Glutamatergic neuron (in vitro differentiated cells): ENCODE measurements at regions not wholly inside any gene's neighbourhood (a gene's known extent, or its start where the extent isn't known, plus 50 kb on each side); places are given as distances from the start of the nearest gene placed in this dataset.
"Not testable (repeated sequence)": the region's sequence is repeated elsewhere in the genome, so short reads cannot be mapped to it uniquely, and the experiment has no call there.

ENCODE experiments used
- DNase-seq: peaks from one replicate; pipeline ENCODE4 v3.0.0; 2022
- H3K27ac Mint-ChIP-seq: one replicate; pipeline ENCODE4 v1.8.0; 2020; ENCODE audit warnings: mild to moderate bottlenecking, mixed read lengths, inconsistent platforms; ENCODE audit not compliant: unreplicated experiment
- H3K27me3 Mint-ChIP-seq: one replicate; pipeline ENCODE4 v1.8.0; 2020; ENCODE audit warnings: mild to moderate bottlenecking, moderate library complexity, mixed read lengths, inconsistent platforms; ENCODE audit not compliant: unreplicated experiment
- H3K36me3 Mint-ChIP-seq: one replicate; pipeline ENCODE4 v1.8.0; 2020; ENCODE audit warnings: mild to moderate bottlenecking, mixed read lengths, inconsistent platforms; ENCODE audit not compliant: unreplicated experiment
- H3K4me1 Mint-ChIP-seq: one replicate; pipeline ENCODE4 v1.8.0; 2020; ENCODE audit warnings: mild to moderate bottlenecking, low read depth, mixed read lengths, inconsistent platforms; ENCODE audit not compliant: unreplicated experiment
- H3K4me3 Mint-ChIP-seq: one replicate; pipeline ENCODE4 v1.8.0; 2020; ENCODE audit warnings: mild to moderate bottlenecking, mixed read lengths, inconsistent platforms; ENCODE audit not compliant: unreplicated experiment
- H3K9me3 Mint-ChIP-seq: one replicate; pipeline ENCODE4 v1.8.0; 2020; ENCODE audit warnings: mild to moderate bottlenecking, moderate library complexity, mixed read lengths, inconsistent platforms; ENCODE audit not compliant: unreplicated experiment
- CTCF ChIP-seq: fragments of 200-600 bp; sonication (generic); IDR thresholded peaks from one replicate; pipeline ENCODE4 v1.5.0; 2021; ENCODE audit not compliant: partially characterized antibody, unreplicated experiment

GRCh38 chr2:230636684-230637271 is 75.9 kb upstream of the CAB39 start:
- H3K4me3 Mint-ChIP-seq: no peak overlapping the region
- H3K9me3 Mint-ChIP-seq: no peaks in the 10 kb centered on the region
- H3K27ac Mint-ChIP-seq: no peak overlapping the region
- H3K4me1 Mint-ChIP-seq: no peaks in the 10 kb centered on the region
- H3K36me3 Mint-ChIP-seq: no peaks in the 10 kb centered on the region
- TF ChIP-seq CTCF: no peak
- H3K27me3 Mint-ChIP-seq: no peaks in the 10 kb centered on the region
- DNase-seq: no peak

GRCh38 chr2:230637486-230637885 is 75.2 kb upstream of the CAB39 start:
- not testable (repeated sequence) for H3K27me3 Mint-ChIP-seq, DNase-seq, H3K36me3 Mint-ChIP-seq, H3K9me3 Mint-ChIP-seq, H3K4me3 Mint-ChIP-seq, H3K27ac Mint-ChIP-seq, H3K4me1 Mint-ChIP-seq

- Mint-ChIP-seq H3K4me1 (no peaks in the 10 kb centered on the region), H3K27me3 (no peaks in the 10 kb centered on the region), H3K36me3 (no peaks in the 10 kb centered on the region)
Measured at GRCh38 chr2:230640540-230641011, 72.1 kb upstream of the CAB39 start.

GRCh38 chr2:230642966-230643365 is 69.7 kb upstream of the CAB39 start:
- Mint-ChIP-seq H3K4me1 (no peaks in the 10 kb centered on the region), H3K27me3 (no peaks in the 10 kb centered on the region), H3K4me3 (no peak overlapping the region), H3K27ac (no peak overlapping the region), H3K36me3 (no peaks in the 10 kb centered on the region), H3K9me3 (peaks cover 1% of the 10 kb centered on the region)
- no peak for TF ChIP-seq CTCF
- DNase-seq: no peak

More at GRCh38 chr2:230640540-230641011, 72.1 kb upstream of the CAB39 start:
- TF ChIP-seq CTCF: no peak
- H3K27ac Mint-ChIP-seq: no peak overlapping the region
- DNase-seq: no peak
- H3K4me3 Mint-ChIP-seq: no peak overlapping the region
- no peaks in the 10 kb centered on the region for H3K9me3 Mint-ChIP-seq

- Mint-ChIP-seq H3K4me3 (no peak overlapping the region), H3K27me3 (peaks cover 2% of the 10 kb centered on the region), H3K36me3 (no peaks in the 10 kb centered on the region), H3K27ac (no peak overlapping the region), H3K4me1 (no peaks in the 10 kb centered on the region), H3K9me3 (peaks cover 3% of the 10 kb centered on the region)
- TF ChIP-seq CTCF: no peak
- DNase-seq: no peak
Measured at GRCh38 chr2:230643576-230644291, 68.9 kb upstream of the CAB39 start.
